ENCODE measurements at regions not wholly inside any gene's neighbourhood (a gene's known extent, or its start where the extent isn't known, plus 50 kb on each side); places are given as distances from the start of the nearest gene placed in this dataset.
A peak's percentile ranks its signal among the peaks of the same experiment; 100 is the strongest.

DNA sequence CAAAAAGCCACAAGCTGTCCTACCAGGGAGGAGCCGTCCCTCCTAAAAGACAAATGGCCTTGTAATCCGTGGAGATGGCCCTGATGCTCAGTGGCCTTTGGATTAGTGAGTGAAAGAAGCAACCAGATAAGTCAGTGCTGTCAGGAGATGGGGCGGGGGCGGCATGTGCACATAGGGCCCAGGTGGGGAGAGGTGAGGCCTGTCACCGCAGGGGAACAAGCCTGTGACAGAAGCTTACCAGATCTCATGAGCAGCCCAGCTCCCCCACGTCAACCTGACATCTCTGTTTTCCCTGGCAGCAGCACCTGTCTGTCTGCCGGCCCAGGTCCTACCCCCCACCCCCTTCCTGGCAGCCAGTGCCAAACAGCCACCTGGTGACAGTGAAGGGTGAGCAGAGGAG, 162.6 kb downstream of the BUD13 start:
- no peak for DNase-seq
- TF ChIP-seq, protein P1, sequence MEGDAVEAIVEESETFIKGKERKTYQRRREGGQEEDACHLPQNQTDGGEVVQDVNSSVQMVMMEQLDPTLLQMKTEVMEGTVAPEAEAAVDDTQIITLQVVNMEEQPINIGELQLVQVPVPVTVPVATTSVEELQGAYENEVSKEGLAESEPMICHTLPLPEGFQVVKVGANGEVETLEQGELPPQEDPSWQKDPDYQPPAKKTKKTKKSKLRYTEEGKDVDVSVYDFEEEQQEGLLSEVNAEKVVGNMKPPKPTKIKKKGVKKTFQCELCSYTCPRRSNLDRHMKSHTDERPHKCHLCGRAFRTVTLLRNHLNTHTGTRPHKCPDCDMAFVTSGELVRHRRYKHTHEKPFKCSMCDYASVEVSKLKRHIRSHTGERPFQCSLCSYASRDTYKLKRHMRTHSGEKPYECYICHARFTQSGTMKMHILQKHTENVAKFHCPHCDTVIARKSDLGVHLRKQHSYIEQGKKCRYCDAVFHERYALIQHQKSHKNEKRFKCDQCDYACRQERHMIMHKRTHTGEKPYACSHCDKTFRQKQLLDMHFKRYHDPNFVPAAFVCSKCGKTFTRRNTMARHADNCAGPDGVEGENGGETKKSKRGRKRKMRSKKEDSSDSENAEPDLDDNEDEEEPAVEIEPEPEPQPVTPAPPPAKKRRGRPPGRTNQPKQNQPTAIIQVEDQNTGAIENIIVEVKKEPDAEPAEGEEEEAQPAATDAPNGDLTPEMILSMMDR (IDR thresholded peaks at IDR 0.05) = no peak
- Mint-ChIP-seq H3K36me3 (ENCODE audit: low read depth) (no peaks in the 10 kb centered on the region), H3K9me3 (no peaks in the 10 kb centered on the region), H3K27me3 (ENCODE audit: low read depth, poor library complexity) (peaks cover 5% of the 10 kb centered on the region), H3K4me3 (no peak overlapping the region), H3K27ac (no peak overlapping the region), H3K4me1 (peaks cover 5% of the 10 kb centered on the region)

DNA sequence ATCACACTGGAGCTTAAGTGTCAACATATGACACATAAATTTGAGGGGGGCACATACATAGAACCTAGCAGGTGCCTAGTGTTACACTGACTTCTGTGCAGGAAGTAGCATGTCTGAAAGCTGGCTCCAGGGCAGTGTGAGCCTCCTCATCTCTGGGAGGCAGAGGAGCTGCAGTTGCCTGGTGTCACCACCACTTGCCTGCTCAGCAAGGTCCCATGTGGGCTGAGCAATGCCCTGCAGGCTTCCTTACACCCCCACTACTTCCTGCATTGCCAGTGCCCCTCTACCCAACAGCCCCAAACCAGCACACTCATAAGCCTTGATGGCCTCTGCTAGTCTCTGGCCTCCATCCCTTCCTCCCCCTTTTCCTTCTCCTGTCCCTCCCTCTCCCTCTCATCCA, 165.8 kb downstream of the BUD13 start:
- H3K4me1 Mint-ChIP-seq = no peaks in the 10 kb centered on the region
- H3K27ac Mint-ChIP-seq = no peak overlapping the region
- H3K4me3 Mint-ChIP-seq = no peak overlapping the region
- H3K27me3 Mint-ChIP-seq (ENCODE audit: low read depth, poor library complexity) = peaks cover 2% of the 10 kb centered on the region
- DNase-seq = no peak
- TF ChIP-seq, protein P1 (IDR thresholded peaks at IDR 0.05) = no peak
- no peaks in the 10 kb centered on the region for H3K9me3 Mint-ChIP-seq
- H3K36me3 Mint-ChIP-seq (ENCODE audit: low read depth) = no peaks in the 10 kb centered on the region

DNA sequence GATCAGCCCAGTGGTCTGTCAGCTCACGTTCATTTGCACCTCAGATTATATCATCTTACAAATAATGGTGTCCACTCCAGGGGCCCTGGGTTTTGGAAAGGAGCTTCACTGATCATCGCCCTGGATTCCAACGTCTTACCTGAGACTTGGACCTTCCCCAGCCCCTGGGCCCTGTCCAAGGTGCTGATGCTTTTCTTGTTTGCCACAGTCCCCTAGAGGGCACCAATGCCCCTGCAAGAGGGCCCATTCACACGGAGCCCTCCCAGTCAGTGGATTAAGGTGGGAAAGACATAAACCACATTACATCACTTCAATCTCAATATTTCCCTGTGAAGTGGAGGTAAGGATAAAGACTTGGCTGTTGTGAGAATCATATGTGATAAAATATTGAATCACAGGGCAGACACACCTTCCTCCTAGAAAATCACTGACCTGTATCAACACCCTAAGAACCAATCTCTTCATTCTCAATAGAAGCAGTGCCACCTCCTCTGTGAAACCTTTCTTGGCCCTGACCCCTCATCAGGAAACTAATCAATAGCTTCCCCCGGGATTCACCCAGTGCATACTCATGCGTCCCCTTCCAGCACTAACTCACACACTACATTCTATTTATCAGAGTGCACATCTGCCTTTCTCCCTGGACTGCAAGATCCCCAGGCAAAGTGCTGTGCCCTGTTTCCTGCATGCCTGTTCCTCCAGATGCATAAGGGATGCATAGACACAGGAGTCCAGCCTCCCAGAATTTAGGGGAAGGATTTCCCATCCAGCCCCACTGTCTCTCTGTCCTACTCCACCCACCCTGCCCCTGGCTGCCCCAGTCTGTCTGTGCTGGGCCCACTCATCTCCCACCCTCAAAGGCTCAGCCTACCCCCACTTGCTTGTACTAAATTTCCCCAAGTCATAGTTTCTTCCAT, 167.0 kb downstream of the BUD13 start:
- H3K27me3 Mint-ChIP-seq (ENCODE audit: low read depth, poor library complexity) = peaks cover 2% of the 10 kb centered on the region
- TF ChIP-seq, protein P1 (IDR thresholded peaks at IDR 0.05) = peak; percentile 60
- H3K9me3 Mint-ChIP-seq = no peaks in the 10 kb centered on the region
- no peak overlapping the region for H3K27ac Mint-ChIP-seq
- no peaks in the 10 kb centered on the region for H3K4me1 Mint-ChIP-seq
- peak; percentile 93 for DNase-seq
- H3K4me3 Mint-ChIP-seq = no peak overlapping the region
- H3K36me3 Mint-ChIP-seq (ENCODE audit: low read depth) = no peaks in the 10 kb centered on the region

DNA sequence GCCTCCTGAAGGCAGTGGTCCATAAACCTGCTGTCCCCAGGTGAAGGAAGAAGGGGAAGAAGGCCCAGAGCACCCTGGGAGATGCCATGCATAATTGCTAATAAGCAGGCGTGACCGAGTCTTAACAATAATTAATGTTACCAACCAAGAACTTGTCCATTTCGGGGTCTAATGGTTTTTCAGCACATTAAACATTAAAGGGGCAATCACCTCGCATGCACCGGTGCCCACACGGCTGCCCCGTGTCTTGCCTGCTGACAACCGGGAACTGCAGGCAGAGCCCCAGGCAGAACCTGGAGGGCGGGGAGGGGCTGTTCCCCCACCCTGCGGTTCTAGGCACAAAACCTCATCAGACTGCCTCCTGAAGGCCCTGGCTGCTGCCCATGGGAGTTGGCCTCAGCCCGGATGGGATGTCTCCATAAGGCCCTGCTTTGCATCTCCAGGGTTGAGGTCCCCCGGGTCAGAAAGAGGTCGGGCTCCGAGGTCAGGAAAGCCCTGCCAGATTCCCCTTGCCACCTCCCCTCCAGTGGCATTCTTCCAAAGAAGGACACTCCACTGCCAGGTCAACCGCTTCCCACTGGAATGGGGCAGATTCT, 169.0 kb downstream of the BUD13 start:
- Mint-ChIP-seq H3K4me3 (no peak overlapping the region), H3K27ac (no peak overlapping the region), H3K4me1 (no peaks in the 10 kb centered on the region), H3K36me3 (ENCODE audit: low read depth) (no peaks in the 10 kb centered on the region), H3K27me3 (ENCODE audit: low read depth, poor library complexity) (peaks cover 2% of the 10 kb centered on the region), H3K9me3 (no peaks in the 10 kb centered on the region)
- TF ChIP-seq, protein P1 (IDR thresholded peaks at IDR 0.05) = no peak
- DNase-seq = no peak

DNA sequence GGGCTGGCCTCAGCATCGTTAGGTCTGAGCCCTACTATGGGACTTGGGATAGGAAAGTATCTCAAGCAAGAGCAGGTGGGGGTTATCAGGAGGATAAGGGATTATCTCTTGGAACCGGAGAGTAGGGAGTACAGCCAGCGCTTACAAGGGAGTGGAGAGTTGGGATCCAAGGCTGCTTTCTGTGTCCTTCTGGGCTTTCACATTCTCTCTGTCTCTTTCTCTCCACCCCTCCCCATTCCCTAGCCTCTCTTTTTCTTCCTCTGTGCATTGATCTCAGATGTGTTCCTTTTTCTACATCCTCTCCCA, 170.2 kb downstream of the BUD13 start:
- no peak for DNase-seq
- Mint-ChIP-seq H3K27ac (no peak overlapping the region), H3K27me3 (ENCODE audit: low read depth, poor library complexity) (peaks cover 5% of the 10 kb centered on the region), H3K4me1 (no peaks in the 10 kb centered on the region), H3K36me3 (ENCODE audit: low read depth) (no peaks in the 10 kb centered on the region), H3K4me3 (no peak overlapping the region), H3K9me3 (no peaks in the 10 kb centered on the region)
- TF ChIP-seq, protein P1 (IDR thresholded peaks at IDR 0.05) = no peak

All from nephron progenitor cell (in vitro differentiated cells).